ENCODE measurements at regions not wholly inside any gene's neighbourhood (a gene's known extent, or its start where the extent isn't known, plus 50 kb on each side); places are given as distances from the start of the nearest gene placed in this dataset.

GRCh38 chr10:71152043-71152442, 60.3 kb upstream of the UNC5B start:
- H3K4me3 ChIP-seq (ENCODE audit: low read depth in 2 of 2, low read length in 1 of 2): no peak overlapping the region
- no peak overlapping the region for H2AFZ ChIP-seq (ENCODE audit: low read depth)
- ChIA-PET CTCF (interaction anchor here (1.0 kb wide), 1 partner anchor 16 kb away, joined by 3 read pairs; no protein-coding TSS in a partner anchor), POLR2A (no interaction called here)
- no peaks in the 10 kb centered on the region for H3F3A ChIP-seq (replicated peaks; ENCODE audit: insufficient read depth)
- H3K27me3 ChIP-seq (ENCODE audit: insufficient read depth): no peaks in the 10 kb centered on the region
- no peaks in the 10 kb centered on the region for H3K4me1 ChIP-seq (ENCODE audit: control insufficient read depth in 1 of 2, insufficient read depth in 2 of 2, low read depth in 1 of 2, low read length in 1 of 2)
- H3K79me2 ChIP-seq (ENCODE audit: insufficient read depth): no peaks in the 10 kb centered on the region
- H3K9me2 ChIP-seq: no peaks in the 10 kb centered on the region
- TF ChIP-seq NRF1 (IDR thresholded peaks at IDR 0.05; ENCODE audit: low read depth, low read length) (no peak), SIN3A (IDR thresholded peaks at IDR 0.05; ENCODE audit: borderline replicate concordance, low read depth, low read length) (no peak), POLR2AphosphoS5 (IDR thresholded peaks at IDR 0.05; ENCODE audit: low read depth, low read length) (no peak), USF1 (IDR thresholded peaks at IDR 0.05; ENCODE audit: borderline replicate concordance, low read depth) (no peak), JUND (IDR thresholded peaks at IDR 0.05) (no peak), MEF2A (IDR thresholded peaks at IDR 0.05; ENCODE audit: borderline replicate concordance, low read depth) (no peak), FOXM1 (IDR thresholded peaks at IDR 0.05; ENCODE audit: low read depth) (no peak)
- TF ChIP-seq, protein P1, sequence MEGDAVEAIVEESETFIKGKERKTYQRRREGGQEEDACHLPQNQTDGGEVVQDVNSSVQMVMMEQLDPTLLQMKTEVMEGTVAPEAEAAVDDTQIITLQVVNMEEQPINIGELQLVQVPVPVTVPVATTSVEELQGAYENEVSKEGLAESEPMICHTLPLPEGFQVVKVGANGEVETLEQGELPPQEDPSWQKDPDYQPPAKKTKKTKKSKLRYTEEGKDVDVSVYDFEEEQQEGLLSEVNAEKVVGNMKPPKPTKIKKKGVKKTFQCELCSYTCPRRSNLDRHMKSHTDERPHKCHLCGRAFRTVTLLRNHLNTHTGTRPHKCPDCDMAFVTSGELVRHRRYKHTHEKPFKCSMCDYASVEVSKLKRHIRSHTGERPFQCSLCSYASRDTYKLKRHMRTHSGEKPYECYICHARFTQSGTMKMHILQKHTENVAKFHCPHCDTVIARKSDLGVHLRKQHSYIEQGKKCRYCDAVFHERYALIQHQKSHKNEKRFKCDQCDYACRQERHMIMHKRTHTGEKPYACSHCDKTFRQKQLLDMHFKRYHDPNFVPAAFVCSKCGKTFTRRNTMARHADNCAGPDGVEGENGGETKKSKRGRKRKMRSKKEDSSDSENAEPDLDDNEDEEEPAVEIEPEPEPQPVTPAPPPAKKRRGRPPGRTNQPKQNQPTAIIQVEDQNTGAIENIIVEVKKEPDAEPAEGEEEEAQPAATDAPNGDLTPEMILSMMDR (IDR thresholded peaks at IDR 0.05): no peak
- 26% methylated on average over 2 of the region's 2 CpGs for WGBS (ENCODE audit: low lambda C conversion rate)
- H3K4me2 ChIP-seq: no peak overlapping the region
- no peaks in the 10 kb centered on the region for H4K20me1 ChIP-seq (ENCODE audit: insufficient read depth)
- DNase-seq: no peak
- H3K27ac ChIP-seq (ENCODE audit: low read depth in 2 of 2, low read length in 1 of 2): no peak overlapping the region
- no peak overlapping the region for H3K9ac ChIP-seq
- no peaks in the 10 kb centered on the region for H3K9me3 ChIP-seq
- H3K36me3 ChIP-seq (replicated peaks in 1 of 2; ENCODE audit: control insufficient read depth in 1 of 2, insufficient read depth in 2 of 2, low read length in 1 of 2): no peaks in the 10 kb centered on the region

GRCh38 chr10:71156436-71156835, 55.9 kb upstream of the UNC5B start:
- H3K27ac ChIP-seq (ENCODE audit: low read depth in 2 of 2, low read length in 1 of 2): no peak overlapping the region
- no peaks in the 10 kb centered on the region for H3K79me2 ChIP-seq (ENCODE audit: insufficient read depth)
- no peak overlapping the region for H2AFZ ChIP-seq (ENCODE audit: low read depth)
- no peaks in the 10 kb centered on the region for H3K9me2 ChIP-seq
- WGBS (ENCODE audit: low lambda C conversion rate): 14% methylated on average over 2 of the region's 2 CpGs
- no peaks in the 10 kb centered on the region for H3K36me3 ChIP-seq (replicated peaks in 1 of 2; ENCODE audit: control insufficient read depth in 1 of 2, insufficient read depth in 2 of 2, low read length in 1 of 2)
- no peak overlapping the region for H3K4me3 ChIP-seq (ENCODE audit: low read depth in 2 of 2, low read length in 1 of 2)
- no peak overlapping the region for H3K9ac ChIP-seq
- H3K9me3 ChIP-seq: no peaks in the 10 kb centered on the region
- H3F3A ChIP-seq (replicated peaks; ENCODE audit: insufficient read depth): no peaks in the 10 kb centered on the region
- ChIA-PET CTCF (no interaction called here), POLR2A (no interaction called here)
- no peak for DNase-seq
- no peaks in the 10 kb centered on the region for H4K20me1 ChIP-seq (ENCODE audit: insufficient read depth)
- no peak overlapping the region for H3K4me2 ChIP-seq
- H3K27me3 ChIP-seq (ENCODE audit: insufficient read depth): no peaks in the 10 kb centered on the region
- H3K4me1 ChIP-seq (ENCODE audit: control insufficient read depth in 1 of 2, insufficient read depth in 2 of 2, low read depth in 1 of 2, low read length in 1 of 2): no peaks in the 10 kb centered on the region
- no peak for TF ChIP-seq SIN3A (IDR thresholded peaks at IDR 0.05; ENCODE audit: borderline replicate concordance, low read depth, low read length)

GRCh38 chr10:71157435-71157834, 54.9 kb upstream of the UNC5B start:
- Histone ChIP-seq H3K9me3 (no peaks in the 10 kb centered on the region), H3K27me3 (ENCODE audit: insufficient read depth) (no peaks in the 10 kb centered on the region), H3K9me2 (no peaks in the 10 kb centered on the region), H3K4me3 (ENCODE audit: low read depth in 2 of 2, low read length in 1 of 2) (no peak overlapping the region), H3K27ac (ENCODE audit: low read depth in 2 of 2, low read length in 1 of 2) (no peak overlapping the region), H3K36me3 (replicated peaks in 1 of 2; ENCODE audit: control insufficient read depth in 1 of 2, insufficient read depth in 2 of 2, low read length in 1 of 2) (no peaks in the 10 kb centered on the region), H3K9ac (no peak overlapping the region), H4K20me1 (ENCODE audit: insufficient read depth) (no peaks in the 10 kb centered on the region), H3K4me1 (ENCODE audit: control insufficient read depth in 1 of 2, insufficient read depth in 2 of 2, low read depth in 1 of 2, low read length in 1 of 2) (no peaks in the 10 kb centered on the region), H3F3A (replicated peaks; ENCODE audit: insufficient read depth) (no peaks in the 10 kb centered on the region), H2AFZ (ENCODE audit: low read depth) (no peak overlapping the region), H3K4me2 (no peak overlapping the region), H3K79me2 (ENCODE audit: insufficient read depth) (no peaks in the 10 kb centered on the region)
- WGBS (ENCODE audit: low lambda C conversion rate): 33% methylated on average over 1 of the region's 1 CpG
- TF ChIP-seq YY1 (IDR thresholded peaks at IDR 0.05; ENCODE audit: low read depth): no peak
- no peak for TF ChIP-seq POLR2AphosphoS5 (IDR thresholded peaks at IDR 0.05; ENCODE audit: low read depth, low read length)
- no peak for TF ChIP-seq FOXM1 (IDR thresholded peaks at IDR 0.05; ENCODE audit: low read depth)
- TF ChIP-seq RAD21 (IDR thresholded peaks at IDR 0.05; ENCODE audit: low read length): no peak
- no peak for TF ChIP-seq JUND (IDR thresholded peaks at IDR 0.05)
- DNase-seq: no peak
- CTCF ChIA-PET: no interaction called here
- POLR2A ChIA-PET: no interaction called here
